Kidney tubule cell (primary cell): ENCODE measurements at regions not wholly inside any gene's neighbourhood (a gene's known extent, or its start where the extent isn't known, plus 50 kb on each side); places are given as distances from the start of the nearest gene placed in this dataset.

Experiments used
- DNase-seq: peaks from one replicate; pipeline ENCODE4 v3.0.0-alpha.2; 2018; ENCODE audit warnings: low spot score

DNA sequence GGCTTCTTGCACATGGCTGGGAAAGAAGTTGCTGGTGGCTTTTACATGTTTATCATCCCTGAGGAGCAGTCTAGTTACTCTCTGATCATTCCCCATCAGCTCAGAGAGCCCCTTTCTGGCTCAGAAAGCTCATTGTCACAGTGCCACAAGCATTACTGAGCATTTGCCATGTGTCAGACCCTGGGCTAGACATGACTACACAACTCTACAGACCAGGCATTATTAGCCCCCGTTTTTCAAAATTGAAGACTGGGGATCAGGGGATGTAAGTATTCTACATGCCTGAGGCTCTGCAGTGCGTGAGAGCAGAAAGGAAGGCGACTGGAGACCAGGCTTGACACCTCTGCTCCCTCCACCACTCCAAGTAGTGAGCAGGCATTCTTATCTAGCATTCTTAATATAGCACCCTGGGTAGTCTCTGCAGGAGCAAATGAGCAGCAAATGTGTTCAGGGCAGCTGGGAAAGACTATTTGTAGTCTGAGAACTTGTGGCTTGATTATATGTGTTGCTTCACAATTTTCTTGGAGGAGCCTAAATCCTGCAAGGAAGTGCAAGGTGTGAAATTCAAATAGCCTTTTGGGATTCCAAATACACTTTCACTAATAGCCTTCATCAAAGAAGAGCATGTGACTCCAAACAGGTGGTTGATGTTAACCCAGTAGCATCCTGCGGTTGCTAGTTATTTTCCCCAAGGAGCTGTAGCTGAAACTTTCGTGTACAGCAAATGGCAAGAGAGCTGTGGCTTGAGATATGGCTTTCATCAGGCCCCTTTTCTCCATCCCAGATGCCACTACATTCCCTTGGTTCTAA is 143.2 kb downstream of the DDX1 start:
- peak; percentile 6 for DNase-seq

DNA sequence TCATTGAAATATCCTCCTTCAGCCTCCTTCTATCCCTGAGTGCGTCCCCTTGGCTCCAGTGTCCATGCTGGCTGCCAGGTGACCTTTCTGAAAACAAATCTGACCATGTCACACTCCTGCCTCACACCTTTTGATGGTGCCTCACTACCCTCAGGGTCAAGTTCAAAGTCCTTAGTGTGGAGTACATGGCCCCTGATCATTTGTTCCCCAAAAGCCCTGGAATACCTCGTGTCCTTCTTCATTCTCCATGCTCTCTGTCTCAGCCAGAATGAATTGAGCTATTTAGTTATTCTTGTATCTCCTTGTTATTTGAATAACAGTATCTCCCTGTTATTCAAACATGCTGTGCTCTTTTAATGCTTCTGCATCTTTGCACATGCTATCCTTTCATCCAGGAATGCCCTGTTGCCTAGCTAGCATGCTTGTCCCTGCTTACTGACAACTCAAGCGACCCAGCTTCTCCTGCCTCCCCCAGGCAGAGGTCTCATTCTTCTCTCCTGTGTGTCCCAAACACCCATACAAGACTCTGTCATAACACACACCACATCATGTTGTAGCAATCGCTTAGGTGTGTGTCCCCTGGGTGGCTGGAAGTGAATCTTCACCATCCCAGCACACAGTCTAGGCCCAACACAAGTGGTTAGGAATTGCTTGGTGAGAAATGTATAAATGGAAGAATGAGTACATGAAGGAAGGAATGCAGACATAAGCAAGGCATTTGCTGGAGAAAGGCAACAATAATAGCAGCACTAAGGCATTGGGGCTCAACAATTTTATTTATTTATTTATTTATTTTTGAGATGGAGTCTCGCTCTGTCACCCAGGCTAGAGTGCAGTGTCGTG is 144.0 kb downstream of the DDX1 start:
- DNase-seq: no peak

DNA sequence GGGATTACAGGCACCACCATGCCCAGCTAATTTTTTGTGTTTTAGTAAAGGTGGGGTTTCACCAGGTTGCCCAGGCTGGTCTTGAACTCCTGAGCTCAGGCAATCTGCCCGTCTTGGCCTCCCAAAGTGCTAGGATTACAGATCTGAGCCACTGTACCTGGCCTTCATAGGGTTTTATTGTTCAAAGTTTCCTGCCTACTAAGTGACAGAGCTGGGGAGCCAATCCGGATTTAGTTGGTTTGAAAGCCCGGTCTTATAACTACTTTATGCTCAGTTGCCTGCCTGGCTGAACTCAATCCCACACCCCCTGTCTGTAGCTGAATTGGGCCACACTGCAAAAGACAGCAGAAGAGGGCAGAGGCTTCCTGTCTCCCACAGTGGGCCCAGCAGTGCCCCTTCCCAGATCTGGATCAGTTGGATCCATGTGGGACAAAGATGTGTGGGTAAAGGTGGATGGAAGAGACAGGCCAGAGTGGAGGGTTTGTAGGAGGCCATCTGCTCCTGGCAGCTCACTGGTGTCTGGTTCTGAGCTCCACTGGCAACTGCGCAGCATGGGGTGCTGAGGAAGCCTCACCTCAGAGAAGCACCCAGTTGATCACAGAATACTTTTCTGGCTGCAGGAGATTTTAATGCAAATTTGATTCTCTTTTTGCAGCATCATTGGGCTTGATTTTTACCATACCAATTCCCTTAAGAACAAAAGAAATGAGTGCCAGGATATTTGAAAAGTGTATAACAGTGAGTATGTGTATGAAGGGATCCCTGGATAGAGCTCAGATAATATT is 144.9 kb downstream of the DDX1 start:
- no peak for DNase-seq

DNA sequence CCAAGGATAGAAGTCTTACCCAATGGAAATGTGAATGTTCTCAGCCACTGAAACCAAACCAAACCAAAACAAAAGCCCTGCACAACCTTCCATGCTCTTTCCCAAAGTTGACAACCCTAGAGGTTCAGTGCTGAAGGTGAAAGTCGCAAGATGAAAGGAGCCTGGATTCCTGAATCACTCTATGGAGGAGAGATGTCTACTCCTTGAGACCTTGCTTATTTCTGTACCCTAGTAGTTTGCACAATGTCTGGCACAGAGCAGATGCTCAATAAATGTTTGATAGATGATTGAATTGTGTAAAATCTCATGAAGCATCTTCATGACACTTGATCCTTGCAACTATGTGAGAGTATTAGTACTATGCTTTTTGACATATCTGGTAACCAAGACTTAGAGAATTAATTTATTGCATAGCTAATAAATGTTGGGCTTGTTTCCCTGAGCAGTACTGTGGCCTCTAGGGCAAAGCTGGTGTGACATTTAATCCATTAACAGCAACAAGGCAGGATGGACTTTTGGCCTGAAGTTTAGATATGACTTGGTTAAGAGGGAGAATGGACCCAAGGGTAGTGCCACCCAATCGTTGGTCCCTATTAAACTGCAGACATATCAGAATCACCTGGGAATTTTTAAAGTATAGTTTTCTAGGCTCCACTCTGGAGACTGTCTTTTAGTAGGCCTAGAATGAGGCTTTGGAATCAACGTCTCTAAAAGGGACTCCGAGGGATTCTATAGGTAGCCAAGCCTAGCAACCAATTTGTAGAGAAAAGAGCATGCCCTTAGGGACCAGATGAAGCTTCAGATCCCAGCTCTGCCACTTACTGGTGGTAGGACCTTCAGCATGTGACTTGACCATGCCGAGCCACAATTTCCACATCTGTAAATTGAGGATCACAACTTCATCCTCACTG is 145.9 kb downstream of the DDX1 start:
- no peak for DNase-seq

DNA sequence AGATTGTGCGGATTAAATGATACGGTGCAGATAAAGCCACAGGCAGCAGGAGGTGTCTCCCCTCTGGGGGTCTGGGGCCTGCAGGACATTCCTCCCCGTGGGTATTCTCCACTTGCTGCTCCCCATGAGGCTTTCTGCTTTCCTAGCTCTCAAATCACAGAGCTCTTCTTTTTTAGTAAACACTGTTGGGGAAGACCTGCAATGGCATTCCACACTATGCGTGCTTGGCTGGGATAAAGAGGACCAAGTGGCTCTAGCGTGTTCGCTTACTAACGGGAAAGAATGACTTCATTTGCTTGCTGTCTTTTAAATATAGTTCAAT is 146.5 kb downstream of the DDX1 start:
- DNase-seq: no peak

- no peak for DNase-seq
Observed at GRCh38 chr2:15738943-15739342, 147.3 kb downstream of the DDX1 start.

- no peak for DNase-seq
Observed at GRCh38 chr2:15744820-15745219, 153.2 kb downstream of the DDX1 start.

DNA sequence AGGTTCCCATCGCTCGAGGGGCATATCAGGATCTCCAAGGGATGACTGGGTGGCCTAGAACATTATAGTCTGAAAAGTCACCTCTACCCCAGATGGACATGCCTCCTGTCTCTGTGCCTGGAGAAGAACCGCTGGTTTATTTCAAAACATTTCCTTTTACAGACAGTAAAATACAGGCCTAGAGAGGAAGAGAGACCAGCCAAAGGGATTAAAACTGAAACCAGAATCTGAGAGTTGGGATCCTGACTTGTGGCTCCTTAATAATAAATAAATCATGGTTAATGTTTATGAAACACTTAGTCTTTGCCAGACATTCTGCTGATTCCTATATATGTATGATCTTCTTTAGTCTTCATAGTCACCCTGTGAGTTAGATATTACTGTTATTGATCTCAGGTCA is 153.7 kb downstream of the DDX1 start:
- DNase-seq: no peak

DNA sequence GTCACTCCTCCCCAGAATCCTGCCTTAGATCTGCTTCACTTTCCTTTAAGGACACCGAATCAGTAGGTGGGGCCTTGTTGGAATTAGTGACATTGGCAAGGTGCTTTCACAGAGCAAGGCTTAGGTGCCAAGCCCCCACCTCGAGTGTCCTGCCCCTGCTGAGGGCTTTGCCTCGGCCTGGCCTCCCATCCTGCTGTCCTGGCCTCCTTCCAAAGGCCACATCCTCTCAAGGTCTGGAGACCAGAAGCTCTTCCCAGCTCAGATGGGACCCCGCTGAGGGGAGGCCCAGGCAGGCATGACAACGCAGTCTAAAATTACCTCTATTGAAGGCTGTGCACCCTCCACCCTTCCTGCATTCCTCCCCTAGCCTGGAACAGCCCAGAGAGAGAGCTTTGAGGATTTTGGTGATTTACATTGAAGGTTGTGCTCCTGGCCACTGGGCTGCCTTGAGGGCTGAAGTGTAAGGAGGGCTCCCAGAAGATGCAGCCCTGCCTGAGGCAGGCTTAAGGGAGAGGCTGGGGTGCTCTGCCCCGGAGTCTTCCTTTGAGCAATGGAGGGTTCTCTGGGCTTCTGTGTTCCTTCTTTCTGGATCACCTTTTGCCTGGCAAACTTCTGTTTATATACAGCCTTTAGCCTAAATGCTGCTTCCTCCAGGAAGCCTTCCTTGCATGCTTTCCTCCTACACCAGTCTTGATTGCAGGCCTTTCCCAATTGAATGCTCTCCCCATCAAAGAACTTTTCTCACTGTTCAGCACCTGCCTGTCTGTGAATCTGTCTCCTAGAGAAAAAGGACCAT is 154.4 kb downstream of the DDX1 start:
- DNase-seq: no peak

GRCh38 chr2:15746703-15747550 is 155.3 kb downstream of the DDX1 start:
- DNase-seq: no peak

GRCh38 chr2:15747603-15748471 is 156.2 kb downstream of the DDX1 start:
- DNase-seq: no peak

DNA sequence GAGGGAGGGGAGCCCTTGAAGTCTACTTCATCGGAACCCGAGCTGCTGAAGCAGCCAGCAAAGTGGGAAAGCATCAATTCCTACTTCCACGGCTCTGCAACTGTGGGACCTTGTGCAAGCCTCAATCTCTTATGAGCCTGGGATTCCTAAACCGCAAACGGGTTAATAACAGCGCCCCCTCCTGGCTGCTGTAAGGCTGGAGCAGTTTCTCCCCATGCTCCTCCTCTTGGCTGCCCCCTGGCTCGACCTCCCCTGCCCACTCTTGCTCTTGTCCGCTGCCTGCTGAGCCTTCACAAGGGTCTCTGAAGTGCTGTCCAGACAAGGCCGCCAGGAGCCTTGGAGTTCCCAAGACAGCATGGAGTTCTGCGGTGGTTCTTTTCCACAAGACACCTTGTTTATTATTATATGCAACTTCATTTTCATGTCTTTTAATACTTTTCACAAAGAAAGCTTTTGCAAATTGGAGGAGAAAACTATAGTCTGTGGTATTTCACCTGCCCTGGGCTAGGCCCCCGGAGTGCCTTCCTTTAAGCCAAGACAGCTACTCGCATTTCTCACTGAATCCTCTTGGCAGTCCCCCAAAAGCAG is 157.2 kb downstream of the DDX1 start:
- peak; percentile 29 for DNase-seq

DNA sequence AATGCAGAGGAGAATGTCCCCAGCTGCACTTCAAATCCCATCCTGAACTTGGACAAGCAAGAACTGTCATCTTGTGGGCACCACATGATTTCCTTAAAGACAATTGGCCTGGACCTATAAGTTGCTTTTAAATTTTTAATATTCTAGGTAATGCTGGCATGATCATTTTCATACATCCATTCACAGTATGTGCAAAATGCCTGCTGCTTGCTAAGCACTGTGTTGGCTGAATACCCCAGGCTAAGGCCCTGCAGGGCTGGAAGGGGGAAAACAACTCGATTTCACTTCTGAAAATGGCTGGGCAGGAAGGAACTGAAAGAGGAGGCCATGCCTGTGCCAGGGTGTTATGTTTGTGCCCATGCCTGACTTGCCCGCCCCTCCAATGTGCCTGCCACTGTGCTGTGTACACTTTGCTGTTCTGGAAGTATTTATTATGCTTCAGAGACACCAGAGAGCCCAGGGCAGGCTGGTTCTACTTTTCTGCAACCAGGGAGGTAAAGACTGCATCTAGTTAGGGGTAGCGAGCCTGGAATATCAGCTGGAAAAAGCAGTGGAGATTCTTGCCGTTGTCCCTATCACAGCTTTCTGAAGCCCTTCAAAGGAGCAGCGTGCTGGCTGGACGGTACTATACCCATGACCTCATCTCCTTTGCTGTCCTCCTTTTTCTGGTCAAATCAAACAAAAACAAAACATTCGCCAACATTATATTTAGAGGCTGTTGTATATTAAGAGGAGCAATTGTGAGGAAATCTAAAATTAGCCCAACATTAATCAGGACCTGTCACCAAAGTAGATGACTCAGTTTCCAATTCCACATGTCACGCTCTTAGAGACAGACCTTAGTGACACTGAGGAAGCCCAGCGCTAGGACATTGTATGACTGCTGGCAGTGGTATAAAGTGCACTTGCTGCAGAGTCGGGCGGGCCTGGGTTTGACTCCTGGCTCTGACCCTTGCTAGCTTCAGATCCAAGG is 158.1 kb downstream of the DDX1 start:
- DNase-seq: no peak

DNA sequence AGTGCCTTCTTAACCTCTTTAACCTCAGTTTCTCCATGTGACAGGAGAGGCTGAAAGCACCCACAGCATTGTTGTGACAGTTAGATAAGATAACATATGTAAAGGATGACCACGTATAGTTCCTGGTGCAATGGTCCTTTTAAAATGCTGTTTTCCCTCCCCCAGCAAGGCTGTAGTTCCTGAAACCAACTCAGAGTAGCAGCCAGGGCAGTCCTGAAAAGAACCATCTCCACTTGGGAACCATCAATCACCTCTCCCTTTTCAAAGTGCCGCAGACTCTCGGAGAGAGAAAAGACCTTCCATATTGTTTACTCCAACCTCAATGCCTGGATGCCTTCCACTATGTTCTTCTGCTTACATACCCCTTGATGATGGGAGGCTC is 158.8 kb downstream of the DDX1 start:
- DNase-seq: no peak

- DNase-seq: no peak
Observed at GRCh38 chr2:15750822-15751329, 159.2 kb downstream of the DDX1 start.

- no peak for DNase-seq
Observed at GRCh38 chr2:15751477-15751876, 159.8 kb downstream of the DDX1 start.
